ENCODE measurements at regions not wholly inside any gene's neighbourhood (a gene's known extent, or its start where the extent isn't known, plus 50 kb on each side); places are given as distances from the start of the nearest gene placed in this dataset.

DNA sequence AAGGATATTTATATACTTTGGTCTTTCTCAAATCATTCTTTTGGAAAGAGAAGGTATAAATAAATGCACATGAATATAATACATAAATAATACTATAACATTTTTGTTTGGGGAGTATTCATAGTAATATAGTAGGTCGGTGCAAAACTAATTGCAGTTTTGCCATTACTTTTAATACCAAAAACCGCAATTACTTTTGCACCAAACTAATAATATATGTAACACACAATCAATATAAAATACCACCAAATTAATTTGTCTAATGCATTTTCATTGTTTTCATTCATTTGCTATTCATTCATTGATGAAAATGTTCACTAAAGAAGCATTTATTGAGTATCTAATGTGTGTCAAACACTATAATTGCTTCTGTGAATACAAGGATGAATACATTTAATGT is 219.0 kb downstream of the RWDD3 start:
- TF ChIP-seq, protein P1, sequence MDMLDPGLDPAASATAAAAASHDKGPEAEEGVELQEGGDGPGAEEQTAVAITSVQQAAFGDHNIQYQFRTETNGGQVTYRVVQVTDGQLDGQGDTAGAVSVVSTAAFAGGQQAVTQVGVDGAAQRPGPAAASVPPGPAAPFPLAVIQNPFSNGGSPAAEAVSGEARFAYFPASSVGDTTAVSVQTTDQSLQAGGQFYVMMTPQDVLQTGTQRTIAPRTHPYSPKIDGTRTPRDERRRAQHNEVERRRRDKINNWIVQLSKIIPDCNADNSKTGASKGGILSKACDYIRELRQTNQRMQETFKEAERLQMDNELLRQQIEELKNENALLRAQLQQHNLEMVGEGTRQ (IDR thresholded peaks at IDR 0.05; ENCODE audit: low read depth, low read length): no peak
- TF ChIP-seq, protein P1 (CRISPR knock-in tag; IDR thresholded peaks at IDR 0.05; ENCODE audit: borderline replicate concordance): no peak
- TF ChIP-seq ZNF121 (CRISPR knock-in tag; IDR thresholded peaks at IDR 0.05): no peak
- no peak for TF ChIP-seq ZNF577 (CRISPR knock-in tag; IDR thresholded peaks at IDR 0.05; ENCODE audit: borderline replicate concordance, low read depth)
- no peak for TF ChIP-seq ZNF318 (CRISPR knock-in tag; IDR thresholded peaks at IDR 0.05)
- TF ChIP-seq ATF7-NPFF (CRISPR knock-in tag; IDR thresholded peaks at IDR 0.05; ENCODE audit: low read depth): no peak
- TF ChIP-seq NBN (conservative IDR thresholded peaks at IDR 0.05): no peak
- TF ChIP-seq, protein P2, sequence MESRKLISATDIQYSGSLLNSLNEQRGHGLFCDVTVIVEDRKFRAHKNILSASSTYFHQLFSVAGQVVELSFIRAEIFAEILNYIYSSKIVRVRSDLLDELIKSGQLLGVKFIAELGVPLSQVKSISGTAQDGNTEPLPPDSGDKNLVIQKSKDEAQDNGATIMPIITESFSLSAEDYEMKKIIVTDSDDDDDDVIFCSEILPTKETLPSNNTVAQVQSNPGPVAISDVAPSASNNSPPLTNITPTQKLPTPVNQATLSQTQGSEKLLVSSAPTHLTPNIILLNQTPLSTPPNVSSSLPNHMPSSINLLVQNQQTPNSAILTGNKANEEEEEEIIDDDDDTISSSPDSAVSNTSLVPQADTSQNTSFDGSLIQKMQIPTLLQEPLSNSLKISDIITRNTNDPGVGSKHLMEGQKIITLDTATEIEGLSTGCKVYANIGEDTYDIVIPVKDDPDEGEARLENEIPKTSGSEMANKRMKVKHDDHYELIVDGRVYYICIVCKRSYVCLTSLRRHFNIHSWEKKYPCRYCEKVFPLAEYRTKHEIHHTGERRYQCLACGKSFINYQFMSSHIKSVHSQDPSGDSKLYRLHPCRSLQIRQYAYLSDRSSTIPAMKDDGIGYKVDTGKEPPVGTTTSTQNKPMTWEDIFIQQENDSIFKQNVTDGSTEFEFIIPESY (CRISPR knock-in tag; IDR thresholded peaks at IDR 0.05): no peak
- TF ChIP-seq ASH2L (IDR thresholded peaks at IDR 0.05; ENCODE audit: insufficient read length, low read depth, low read length): no peak
- TF ChIP-seq RFXAP (CRISPR knock-in tag; IDR thresholded peaks at IDR 0.05; ENCODE audit: borderline replicate concordance): no peak
- no peak for TF ChIP-seq ZNF557 (CRISPR knock-in tag; IDR thresholded peaks at IDR 0.05)
- TF ChIP-seq POLR2AphosphoS5 (IDR thresholded peaks at IDR 0.05; ENCODE audit: low read depth, low read length): no peak
